H1 (cell line): ENCODE measurements at regions not wholly inside any gene's neighbourhood (a gene's known extent, or its start where the extent isn't known, plus 50 kb on each side); places are given as distances from the start of the nearest gene placed in this dataset.

Experiments
- CTCF ChIA-PET: fragments of 300-600 bp; sonication (Branson Sonifier 250); formaldehyde crosslinking; loops from one replicate; lab custom pipeline; 2021; ENCODE audit not compliant: partially characterized antibody; lab: Charles Lee
- POLR2A ChIA-PET: fragments of 300-600 bp; sonication (Branson Sonifier 250); formaldehyde crosslinking; loops from one replicate; lab custom pipeline; 2021; ENCODE audit warnings: inconsistent platforms; ENCODE audit not compliant: partially characterized antibody; lab: Charles Lee
- DNase-seq, 2 experiments: peaks; one replicate each; pipeline versions ENCODE4 v3.0.0 to v3.0.0-alpha.2; 2010 to 2022; ENCODE audit warnings: low spot score in 2 of 2, low read depth in 1 of 2, mixed read lengths in 1 of 2
- FAIRE-seq: peaks from 2 replicates; lab custom pipeline; 2011; peaks lifted over from hg19 to GRCh38; lab: Jason Lieb, UNC
- H2AFZ ChIP-seq: 2 replicates; pipeline ENCODE4 v1.8.1; 2012; ENCODE audit warnings: low read length, inconsistent platforms
- H2AK5ac ChIP-seq: 2 replicates; pipeline ENCODE4 v1.6.1; 2013; ENCODE audit warnings: low read depth, low read length
- H2BK120ac ChIP-seq: replicated peaks from 2 replicates; pipeline ENCODE3; 2013; ENCODE audit warnings: low read depth, low read length, inconsistent platforms
- H2BK12ac ChIP-seq: 2 replicates; pipeline ENCODE4 v1.6.1; 2013; ENCODE audit warnings: low read depth, low read length
- H2BK15ac ChIP-seq: 2 replicates; pipeline ENCODE4 v1.6.1; 2013; ENCODE audit warnings: low read length
- H2BK20ac ChIP-seq: 2 replicates; pipeline ENCODE4 v1.6.1; 2013; ENCODE audit warnings: low read length
- H2BK5ac ChIP-seq: 2 replicates; pipeline ENCODE4 v1.6.1; 2013; ENCODE audit warnings: low read depth, low read length
- H3K14ac ChIP-seq: 2 replicates; pipeline ENCODE4 v1.6.1; 2013; ENCODE audit warnings: inconsistent platforms; ENCODE audit not compliant: insufficient read length
- H3K18ac ChIP-seq: 2 replicates; pipeline ENCODE4 v1.6.1; 2013; ENCODE audit warnings: low read length; ENCODE audit errors: extremely low read depth
- H3K23ac ChIP-seq: 2 replicates; pipeline ENCODE4 v1.6.1; 2013; ENCODE audit warnings: inconsistent platforms; ENCODE audit not compliant: insufficient read length
- H3K23me2 ChIP-seq: 2 replicates; pipeline ENCODE4 v1.6.1; 2013; ENCODE audit warnings: low read depth, low read length
- H3K27ac ChIP-seq: 2 replicates; pipeline ENCODE4 v1.6.1; 2011; ENCODE audit warnings: low read depth, low read length, inconsistent platforms
- H3K27me3 ChIP-seq, 4 experiments: replicated peaks in 1 of 4; 1 replicate in 1 of 4; 2 replicates in 3 of 4; pipeline versions ENCODE4 v1.6.1 to v1.8.1; 2011 to 2013; ENCODE audit warnings: low read length in 3 of 4, mild to moderate bottlenecking in 3 of 4, inconsistent platforms in 2 of 4, mixed read lengths in 2 of 4, moderate library complexity in 1 of 4; ENCODE audit not compliant: control insufficient read depth in 3 of 4, insufficient read depth in 3 of 4; ENCODE audit errors: extremely low read depth in 1 of 4
- H3K36me3 ChIP-seq, 4 experiments: 2 replicates each; pipeline versions ENCODE4 v1.6.1 to v1.8.1; 2011 to 2013; ENCODE audit warnings: mild to moderate bottlenecking in 4 of 4, low read length in 3 of 4, moderate library complexity in 2 of 4, control low read depth in 1 of 4, inconsistent platforms in 1 of 4; ENCODE audit not compliant: insufficient read depth in 4 of 4, control insufficient read depth in 2 of 4
- H3K4ac ChIP-seq: replicated peaks from 2 replicates; pipeline ENCODE3; 2013; ENCODE audit warnings: low read length, low read depth, mixed read lengths, inconsistent platforms; ENCODE audit not compliant: insufficient read length
- H3K4me1 ChIP-seq, 4 experiments: replicated peaks in 1 of 4; 1 replicate in 1 of 4; 2 replicates in 3 of 4; pipeline versions ENCODE4 v1.6.1 to v1.8.1; 2011 to 2013; ENCODE audit warnings: low read length in 3 of 4, inconsistent platforms in 2 of 4, mixed read lengths in 1 of 4; ENCODE audit not compliant: insufficient read depth in 4 of 4, control insufficient read depth in 3 of 4
- H3K4me2 ChIP-seq, 2 experiments: 2 replicates each; pipeline versions ENCODE4 v1.6.1 to v1.8.1; 2011 to 2013; ENCODE audit warnings: low read depth in 2 of 2, low read length in 2 of 2, control low read depth in 1 of 2, inconsistent platforms in 1 of 2, mild to moderate bottlenecking in 1 of 2; ENCODE audit not compliant: insufficient read depth in 1 of 2
- H3K4me3 ChIP-seq, 4 experiments: fragments of 200-600, 300-600 bp in 1 of 4; sonication (generic), shearing (Covaris generic), sonication (Bioruptor Twin) in 1 of 4; 2 replicates each; pipeline versions ENCODE4 v1.5.1 to v1.8.1; 2011 to 2016; ENCODE audit warnings: low read length in 4 of 4, low read depth in 3 of 4, control low read depth in 2 of 4, inconsistent platforms in 2 of 4, mild to moderate bottlenecking in 2 of 4, mixed read lengths in 1 of 4, moderate library complexity in 1 of 4; ENCODE audit not compliant: insufficient read depth in 2 of 4; ENCODE audit errors: extremely low read depth in 1 of 4
- H3K56ac ChIP-seq: replicated peaks from 2 replicates; pipeline ENCODE3; 2013; ENCODE audit warnings: low read depth, mild to moderate bottlenecking, mixed read lengths, low read length, inconsistent platforms; ENCODE audit not compliant: insufficient read length
- H3K79me1 ChIP-seq: 2 replicates; pipeline ENCODE4 v1.6.1; 2013; ENCODE audit warnings: low read depth, low read length, control low read depth
- H3K79me2 ChIP-seq, 2 experiments: 2 replicates each; pipeline versions ENCODE4 v1.6.1 to v1.8.1; 2012 to 2013; ENCODE audit warnings: low read length in 2 of 2, mild to moderate bottlenecking in 2 of 2, inconsistent platforms in 1 of 2; ENCODE audit not compliant: insufficient read depth in 2 of 2, control insufficient read depth in 1 of 2
- H3K9ac ChIP-seq, 4 experiments: replicated peaks in 1 of 4; 1 replicate in 1 of 4; 2 replicates in 3 of 4; pipeline versions ENCODE4 v1.6.1 to v1.8.1; 2011 to 2013; ENCODE audit warnings: low read depth in 3 of 4, low read length in 3 of 4, control low read depth in 2 of 4, mild to moderate bottlenecking in 2 of 4, moderate library complexity in 2 of 4, inconsistent platforms in 1 of 4; ENCODE audit errors: extremely low read depth in 1 of 4
- H3K9me3 ChIP-seq, 2 experiments: 2 replicates each; pipeline versions ENCODE4 v1.6.1 to v1.8.1; 2012 to 2013; ENCODE audit warnings: mild to moderate bottlenecking in 2 of 2, moderate library complexity in 2 of 2, control low read depth in 1 of 2, inconsistent platforms in 1 of 2, low read depth in 1 of 2, low read length in 1 of 2, mixed read lengths in 1 of 2; ENCODE audit not compliant: insufficient read depth in 2 of 2
- H4K20me1 ChIP-seq, 2 experiments: replicated peaks in 1 of 2; 2 replicates each; pipeline versions ENCODE3 to v1.8.1; 2011 to 2013; ENCODE audit warnings: inconsistent platforms in 2 of 2, low read length in 2 of 2, mild to moderate bottlenecking in 1 of 2; ENCODE audit not compliant: insufficient read depth in 2 of 2, control insufficient read depth in 1 of 2
- H4K5ac ChIP-seq: 2 replicates; pipeline ENCODE4 v1.6.1; 2013; ENCODE audit warnings: low read length, low read depth, mixed read lengths, inconsistent platforms; ENCODE audit not compliant: insufficient read length
- H4K8ac ChIP-seq: 2 replicates; pipeline ENCODE4 v1.8.0; 2013; ENCODE audit warnings: mild to moderate bottlenecking, moderate library complexity, low read length, inconsistent platforms; ENCODE audit not compliant: insufficient read depth; ENCODE audit errors: extremely low read depth
- H4K91ac ChIP-seq: replicated peaks from 2 replicates; pipeline ENCODE3; 2013; ENCODE audit warnings: low read length, mixed read lengths, inconsistent platforms; ENCODE audit not compliant: insufficient read length
- HDAC6 ChIP-seq: IDR thresholded peaks from one replicate; pipeline ENCODE4 v1.7.1; 2012; ENCODE audit warnings: low read depth, mild to moderate bottlenecking, inconsistent platforms, low read length, moderate library complexity
- KDM4A ChIP-seq: IDR thresholded peaks from one replicate; pipeline ENCODE4 v1.7.1; 2012; ENCODE audit warnings: low read depth, mild to moderate bottlenecking, moderate library complexity, low read length, inconsistent platforms; ENCODE audit not compliant: severe bottlenecking
- POLR2A ChIP-seq, 2 experiments: IDR thresholded peaks; 1 replicate in 1 of 2; 2 replicates in 1 of 2; pipeline ENCODE4 v1.6.1; 2011; ENCODE audit warnings: low read depth in 2 of 2, low read length in 2 of 2, mild to moderate bottlenecking in 2 of 2; ENCODE audit errors: control extremely low read depth in 1 of 2
- POLR2AphosphoS5 ChIP-seq: IDR thresholded peaks from 2 replicates; pipeline ENCODE4 v1.6.1; 2011; ENCODE audit warnings: low read depth, low read length
- whole genome bisulfite sequencing, 2 experiments: shearing (Covaris generic) in 1 of 2; methylation state at CpG; one replicate each; pipeline versions ENCODE4 v1.1.6 to v1.1.7; 2013 to 2015; ENCODE audit warnings: low lambda C conversion rate in 2 of 2, mixed read lengths in 2 of 2, inconsistent platforms in 1 of 2, low coverage in 1 of 2, missing lambda C conversion rate in 1 of 2; ENCODE audit not compliant: insufficient replicate concordance in 2 of 2, insufficient coverage in 1 of 2, insufficient read length in 1 of 2; ENCODE audit errors: extremely low coverage in 1 of 2, missing lambda C conversion rate in 1 of 2; 5-methylcytosine and 5-hydroxymethylcytosine counted together

- H4K91ac ChIP-seq = no peak overlapping the region
- H3K27ac ChIP-seq = no peak overlapping the region
- FAIRE-seq (no peak), DNase-seq (no peak)
- H2AK5ac ChIP-seq = no peak overlapping the region
- TF ChIP-seq POLR2AphosphoS5 = no peak
- TF ChIP-seq POLR2A (IDR thresholded peaks at IDR 0.05; ENCODE audit: control extremely low read depth in 1 of 2, low read depth in 2 of 2, low read length in 2 of 2) = no peak
- no peak for TF ChIP-seq KDM4A
- no peak for TF ChIP-seq HDAC6
- WGBS, 2 experiments = 89% methylated on average over 1 of the region's 1 CpG; no CpG with 5 or more reads in 1 of the 2 experiments
- ChIA-PET CTCF (interaction anchor here (0.5 kb wide), 1 partner anchor 52 kb away, joined by 3 read pairs; no protein-coding TSS in a partner anchor), POLR2A (no interaction called here)
- no peak overlapping the region for H3K18ac ChIP-seq
- no peaks in the 10 kb centered on the region for H3K36me3 ChIP-seq
- H3K4ac ChIP-seq = no peak overlapping the region
- H2AFZ ChIP-seq = no peak overlapping the region
- H4K8ac ChIP-seq = no peak overlapping the region
- no peaks in the 10 kb centered on the region for H3K4me1 ChIP-seq
- no peak overlapping the region for H3K4me2 ChIP-seq
- H2BK20ac ChIP-seq = no peak overlapping the region
- H3K9ac ChIP-seq = no peak overlapping the region
- no peak overlapping the region for H3K56ac ChIP-seq
- H4K20me1 ChIP-seq = no peaks in the 10 kb centered on the region
- H3K4me3 ChIP-seq = no peak overlapping the region
- no peak overlapping the region for H3K23ac ChIP-seq
- H3K79me2 ChIP-seq = no peaks in the 10 kb centered on the region
- H2BK15ac ChIP-seq = no peak overlapping the region
- H3K23me2 ChIP-seq = no peaks in the 10 kb centered on the region
- H2BK120ac ChIP-seq = no peak overlapping the region
- no peak overlapping the region for H2BK12ac ChIP-seq
- no peak overlapping the region for H2BK5ac ChIP-seq
- no peaks in the 10 kb centered on the region for H3K79me1 ChIP-seq
- H3K27me3 ChIP-seq = peaks cover 0 to 1% (median 0%) of the 10 kb centered on the region in 4 experiments; a peak in 1 of 7 replicates
- H3K14ac ChIP-seq = no peak overlapping the region
- no peak overlapping the region for H4K5ac ChIP-seq
- no peaks in the 10 kb centered on the region for H3K9me3 ChIP-seq
These were observed 1064.4 kb upstream of the ZEB2 start for GRCh38 chr2:145584353-145584752.
